Colonic mucosa (tissue), 4 donors: ENCODE measurements at regions not wholly inside any gene's neighbourhood (a gene's known extent, or its start where the extent isn't known, plus 50 kb on each side); places are given as distances from the start of the nearest gene placed in this dataset.
"Not testable (repeated sequence)": the region's sequence is repeated elsewhere in the genome, so short reads cannot be mapped to it uniquely, and the experiment has no call there.

Experiments used
- DNase-seq: peaks from one replicate; pipeline ENCODE4 v3.0.0-alpha.2; 2020
- H3K27ac ChIP-seq: fragments of 200-600 bp; one replicate; pipeline ENCODE4 v1.8.0; 2021
- H3K27me3 ChIP-seq: fragments of 200-600 bp; one replicate; pipeline ENCODE4 v1.8.0; 2021
- H3K36me3 ChIP-seq: fragments of 200-600 bp; one replicate; pipeline ENCODE4 v1.8.0; 2021
- H3K4me1 ChIP-seq: fragments of 200-600 bp; one replicate; pipeline ENCODE4 v1.8.0; 2021; ENCODE audit warnings: mild to moderate bottlenecking
- H3K4me3 ChIP-seq: fragments of 200-600 bp; one replicate; pipeline ENCODE4 v1.8.0; 2021
- H3K9ac ChIP-seq, 2 donors: one replicate each; pipeline ENCODE4 v1.7.0; 2013; ENCODE audit warnings: control low read depth in 2 of 2, low read depth in 2 of 2, low read length in 2 of 2
- H3K9me3 ChIP-seq: fragments of 200-600 bp; one replicate; pipeline ENCODE4 v1.8.0; 2021
- CTCF ChIP-seq: fragments of 200-600 bp; IDR thresholded peaks from one replicate; pipeline ENCODE4 v1.8.0; 2022; ENCODE audit warnings: antibody characterized with exemption, mild to moderate bottlenecking
- intact Hi-C: fragments of 100-400 bp; cut with DNase I; formaldehyde crosslinking; loops from one replicate; pipeline ENCODE4 v1.14.1; 2022
- donor health status: healthy.
- donor health status: DM: no; HTN: no; CAD: no.
- donor health status: DM: no; HTN: no; CAD: no.

- intact Hi-C loops, result no loop called here
Measured at GRCh38 chr19:30842926-30843325, 470.7 kb downstream of the ZNF536 start.

GRCh38 chr19:30841934-30842333 lies 469.8 kb downstream of the ZNF536 start:
- no peak for DNase-seq
- no peaks in the 10 kb centered on the region for H3K36me3 ChIP-seq

More at GRCh38 chr19:30842926-30843325, 470.7 kb downstream of the ZNF536 start:
- Histone ChIP-seq H3K9me3 (no peaks in the 10 kb centered on the region), H3K27me3 (no peaks in the 10 kb centered on the region), H3K4me1 (no peaks in the 10 kb centered on the region), H3K9ac (no peak overlapping the region), H3K27ac (no peak overlapping the region), H3K36me3 (no peaks in the 10 kb centered on the region), H3K4me3 (no peak overlapping the region)
- DNase-seq, result no peak
- TF ChIP-seq CTCF, result no peak

GRCh38 chr19:30830875-30831274 lies 458.7 kb downstream of the ZNF536 start:
- no peak overlapping the region for H3K27ac ChIP-seq
- TF ChIP-seq CTCF, result no peak
- no peaks in the 10 kb centered on the region for H3K27me3 ChIP-seq
- no peak for DNase-seq
- H3K9ac ChIP-seq, result no peak overlapping the region
- H3K9me3 ChIP-seq, result no peaks in the 10 kb centered on the region
- intact Hi-C loops, result no loop called here
- H3K36me3 ChIP-seq, result no peaks in the 10 kb centered on the region
- H3K4me1 ChIP-seq, result no peaks in the 10 kb centered on the region
- H3K4me3 ChIP-seq, result no peak overlapping the region

More at GRCh38 chr19:30841934-30842333, 469.8 kb downstream of the ZNF536 start:
- Histone ChIP-seq H3K4me1 (no peaks in the 10 kb centered on the region), H3K27me3 (no peaks in the 10 kb centered on the region), H3K4me3 (no peak overlapping the region), H3K9ac (no peak overlapping the region), H3K9me3 (no peaks in the 10 kb centered on the region), H3K27ac (no peak overlapping the region)
- intact Hi-C loops, result no loop called here
- no peak for TF ChIP-seq CTCF

- H3K4me1 ChIP-seq, H3K9me3 ChIP-seq, H3K27me3 ChIP-seq, H3K27ac ChIP-seq, intact Hi-C loops, H3K9ac ChIP-seq, H3K36me3 ChIP-seq, DNase-seq, H3K4me3 ChIP-seq: not testable (repeated sequence)
Measured at GRCh38 chr19:30825505-30825904, 453.3 kb downstream of the ZNF536 start.

- H3K4me1 ChIP-seq, result no peaks in the 10 kb centered on the region
- DNase-seq, result no peak
- H3K27ac ChIP-seq, result no peak overlapping the region
- no peaks in the 10 kb centered on the region for H3K27me3 ChIP-seq
- no peak overlapping the region for H3K4me3 ChIP-seq
- no peak overlapping the region for H3K9ac ChIP-seq
- intact Hi-C loops, result no loop called here
- no peaks in the 10 kb centered on the region for H3K9me3 ChIP-seq
- no peaks in the 10 kb centered on the region for H3K36me3 ChIP-seq
- no peak for TF ChIP-seq CTCF
Measured at GRCh38 chr19:30824809-30825208, 452.6 kb downstream of the ZNF536 start.

GRCh38 chr19:30817965-30818567 lies 445.9 kb downstream of the ZNF536 start:
- Histone ChIP-seq H3K4me3 (no peak overlapping the region), H3K27me3 (no peaks in the 10 kb centered on the region), H3K9me3 (no peaks in the 10 kb centered on the region), H3K9ac (no peak overlapping the region), H3K27ac (no peak overlapping the region), H3K4me1 (no peaks in the 10 kb centered on the region), H3K36me3 (no peaks in the 10 kb centered on the region)
- TF ChIP-seq CTCF, result no peak
- intact Hi-C loops, result no loop called here
- DNase-seq, result no peak
